OCI-LY7 (cell line): ENCODE measurements at regions not wholly inside any gene's neighbourhood (a gene's known extent, or its start where the extent isn't known, plus 50 kb on each side); places are given as distances from the start of the nearest gene placed in this dataset.

Experiments used
- BruUV-seq: library from RNA; stranded (reverse); fragments of 400-500 nt; replicated peaks from 2 replicates; lab custom pipeline; 2021; lab: Mats Ljungman, UMichigan
- CTCF ChIA-PET: fragments of 300-600 bp; sonication (Branson Sonifier 250); formaldehyde crosslinking; loops from one replicate; lab custom pipeline; 2022; ENCODE audit warnings: antibody characterized with exemption; ENCODE audit not compliant: unreplicated experiment; lab: Charles Lee
- POLR2A ChIA-PET: fragments of 300-600 bp; sonication (Branson Sonifier 250); formaldehyde crosslinking; loops from one replicate; lab custom pipeline; 2022; ENCODE audit warnings: antibody characterized with exemption; lab: Charles Lee
- DNase-seq: peaks from one replicate; pipeline ENCODE4 v3.0.0-alpha.2; 2015; ENCODE audit warnings: low spot score
- H2AFZ ChIP-seq: fragments of 200-600 bp; sonication (generic), shearing (Covaris generic); 2 replicates; pipeline ENCODE4 v1.6.1; 2014; ENCODE audit warnings: mild to moderate bottlenecking, antibody characterized with exemption, low read length, moderate library complexity
- H3K27ac ChIP-seq: fragments of 200-600 bp; sonication (generic); 2 replicates; pipeline ENCODE4 v1.5.1; 2014; ENCODE audit warnings: mixed run types, low read depth, mild to moderate bottlenecking, moderate library complexity, low read length, inconsistent platforms; ENCODE audit not compliant: poor library complexity, severe bottlenecking
- H3K36me3 ChIP-seq: fragments of 200-600 bp; sonication (generic); 2 replicates; pipeline ENCODE4 v1.6.1; 2014; ENCODE audit warnings: mild to moderate bottlenecking, antibody characterized with exemption, low read length, moderate library complexity, mixed read lengths; ENCODE audit not compliant: insufficient read depth
- H3K4me1 ChIP-seq: fragments of 200-600 bp; sonication (generic); 2 replicates; pipeline ENCODE4 v1.5.1; 2014; ENCODE audit warnings: mild to moderate bottlenecking, low read length; ENCODE audit not compliant: insufficient read depth, poor library complexity, severe bottlenecking
- H3K4me2 ChIP-seq: fragments of 200-600 bp; sonication (generic); 2 replicates; pipeline ENCODE4 v1.6.1; 2014; ENCODE audit warnings: mild to moderate bottlenecking, low read length
- H3K4me3 ChIP-seq: fragments of 200-600 bp; sonication (generic); 2 replicates; pipeline ENCODE4 v1.5.1; 2014; ENCODE audit warnings: mild to moderate bottlenecking, low read depth, low read length; ENCODE audit not compliant: poor library complexity, severe bottlenecking
- H3K79me2 ChIP-seq: fragments of 200-600 bp; sonication (generic); 2 replicates; pipeline ENCODE4 v1.6.1; 2016; ENCODE audit warnings: low read depth, mild to moderate bottlenecking, low read length, moderate library complexity, mixed read lengths; ENCODE audit not compliant: insufficient read depth
- H3K9me2 ChIP-seq: fragments of 200-600 bp; sonication (generic); 2 replicates; pipeline ENCODE4 v1.6.1; 2016; ENCODE audit warnings: mild to moderate bottlenecking, low read length, mixed read lengths; ENCODE audit not compliant: insufficient read depth
- H3K9me3 ChIP-seq: fragments of 200-600 bp; sonication (generic); 2 replicates; pipeline ENCODE4 v1.6.1; 2014; ENCODE audit warnings: mild to moderate bottlenecking, mixed run types, low read length, mixed read lengths
- H4K20me1 ChIP-seq: fragments of 200-600 bp; sonication (generic); 2 replicates; pipeline ENCODE4 v1.6.1; 2014; ENCODE audit warnings: mild to moderate bottlenecking, antibody characterized with exemption, low read length, moderate library complexity, mixed read lengths; ENCODE audit not compliant: insufficient read depth
- CTCF ChIP-seq: fragments of 200-600 bp; sonication (generic); conservative IDR thresholded peaks from 2 replicates; pipeline ENCODE4 v1.5.1; 2014; ENCODE audit warnings: mild to moderate bottlenecking, antibody characterized with exemption, low read length, moderate library complexity, mixed read lengths
- EZH2phosphoT487 ChIP-seq: fragments of 200-600 bp; sonication (generic); IDR thresholded peaks from 2 replicates; pipeline ENCODE4 v1.6.1; 2018; ENCODE audit warnings: low read depth, borderline replicate concordance, mild to moderate bottlenecking, mixed run types, antibody characterized with exemption, low read length, moderate library complexity, mixed read lengths
- intact Hi-C: fragments of 100-400 bp; cut with micrococcal nuclease; formaldehyde crosslinking; loops from one replicate; pipeline ENCODE4 v1.10.0; 2022; ENCODE audit not compliant: unreplicated experiment

GRCh38 chr6:144978208-144978607 is 693.1 kb downstream of the UTRN start:
- no peak for DNase-seq
- H3K9me2 ChIP-seq: no peaks in the 10 kb centered on the region
- no peak overlapping the region for H3K27ac ChIP-seq
- BruUV-seq: no TSS peak
- H4K20me1 ChIP-seq: no peaks in the 10 kb centered on the region
- ChIA-PET CTCF (no interaction called here), POLR2A (interaction anchor here (0.7 to 1.3 kb wide), 3 partner anchors 14 to 21 kb away, joined by 3 read pairs; no protein-coding TSS in a partner anchor)
- no peaks in the 10 kb centered on the region for H3K9me3 ChIP-seq
- H3K36me3 ChIP-seq: no peaks in the 10 kb centered on the region
- intact Hi-C loops: no loop called here
- H3K4me3 ChIP-seq: no peak overlapping the region
- H3K79me2 ChIP-seq: no peaks in the 10 kb centered on the region
- no peak overlapping the region for H3K4me2 ChIP-seq
- TF ChIP-seq EZH2phosphoT487: no peak
- no peak for TF ChIP-seq CTCF
- H3K4me1 ChIP-seq: no peaks in the 10 kb centered on the region
- no peak overlapping the region for H2AFZ ChIP-seq

GRCh38 chr6:144986271-144986670 is 701.1 kb downstream of the UTRN start:
- ChIA-PET CTCF (no interaction called here), POLR2A (interaction anchor here (0.8 kb wide), 1 partner anchor 1826 kb away, joined by 4 read pairs; no protein-coding TSS in a partner anchor)
- no peak for DNase-seq
- Histone ChIP-seq H3K4me3 (no peak overlapping the region), H3K27ac (no peak overlapping the region), H2AFZ (no peak overlapping the region), H3K4me1 (no peaks in the 10 kb centered on the region), H3K79me2 (no peaks in the 10 kb centered on the region), H3K4me2 (no peak overlapping the region), H3K36me3 (no peaks in the 10 kb centered on the region), H3K9me3 (no peaks in the 10 kb centered on the region), H3K9me2 (no peaks in the 10 kb centered on the region), H4K20me1 (no peaks in the 10 kb centered on the region)
- intact Hi-C loops: no loop called here
- no peak for TF ChIP-seq EZH2phosphoT487
- TF ChIP-seq CTCF: no peak
- no TSS peak for BruUV-seq

GRCh38 chr6:144989319-144990107 is 704.4 kb downstream of the UTRN start:
- Histone ChIP-seq H3K9me3 (no peaks in the 10 kb centered on the region), H3K27ac (no peak overlapping the region), H4K20me1 (no peaks in the 10 kb centered on the region), H3K4me3 (no peak overlapping the region), H3K4me1 (no peaks in the 10 kb centered on the region), H3K4me2 (no peak overlapping the region), H3K36me3 (no peaks in the 10 kb centered on the region), H2AFZ (no peak overlapping the region), H3K79me2 (no peaks in the 10 kb centered on the region), H3K9me2 (no peaks in the 10 kb centered on the region)
- CTCF ChIA-PET: no interaction called here
- TF ChIP-seq EZH2phosphoT487 (no peak), CTCF (no peak)
- POLR2A ChIA-PET: interaction anchor here (0.6 to 1.1 kb wide), 3 partner anchors 14 to 1756 kb away, joined by 3 read pairs; no protein-coding TSS in a partner anchor
- intact Hi-C loops: no loop called here
- no TSS peak for BruUV-seq
- no peak for DNase-seq
